ENCODE measurements at regions not wholly inside any gene's neighbourhood (a gene's known extent, or its start where the extent isn't known, plus 50 kb on each side); places are given as distances from the start of the nearest gene placed in this dataset.

DNA sequence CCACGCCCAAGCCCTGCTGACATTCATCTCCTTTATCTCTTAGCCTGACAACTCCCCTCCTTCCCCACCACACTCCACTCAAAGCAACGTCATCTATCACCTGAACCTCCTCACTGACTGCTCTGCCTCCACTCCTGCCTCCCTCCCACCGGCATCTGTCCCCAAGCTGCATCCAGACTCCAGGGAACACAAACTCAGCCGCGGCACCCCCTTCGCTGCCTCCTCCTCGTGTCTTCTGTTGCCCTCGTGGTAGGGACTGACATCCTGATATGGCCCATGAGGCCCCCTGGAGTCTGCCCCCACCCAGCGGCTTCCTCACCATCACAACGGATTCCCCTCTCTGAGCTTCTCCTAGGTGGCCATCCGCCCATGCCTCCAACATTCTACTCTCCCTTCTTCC lies 101.0 kb upstream of the TAS2R1 start:
- Histone ChIP-seq H3K79me2 (ENCODE audit: control insufficient read depth in 1 of 2, insufficient read depth in 2 of 2, low read length in 2 of 2) (no peaks in the 10 kb centered on the region), H3K4me1 (replicated peaks in 1 of 4; ENCODE audit: control insufficient read depth in 3 of 4, insufficient read depth in 4 of 4, low read length in 3 of 4) (peaks cover 0 to 3% (median 0%) of the 10 kb centered on the region in 4 experiments; a peak in 1 of 7 replicates), H3K56ac (replicated peaks; ENCODE audit: insufficient read length, low read depth, low read length) (no peak overlapping the region), H2BK5ac (ENCODE audit: low read depth, low read length) (no peak overlapping the region), H3K79me1 (ENCODE audit: low read depth, low read length) (no peaks in the 10 kb centered on the region), H3K14ac (ENCODE audit: insufficient read length) (no peak overlapping the region), H3K27ac (ENCODE audit: low read depth, low read length) (no peak overlapping the region), H3K4ac (replicated peaks; ENCODE audit: insufficient read length, low read depth, low read length) (no peak overlapping the region), H2AFZ (ENCODE audit: low read length) (no peak overlapping the region), H2BK20ac (ENCODE audit: low read length) (no peak overlapping the region), H3K23ac (ENCODE audit: insufficient read length) (no peak overlapping the region), H4K8ac (ENCODE audit: extremely low read depth, insufficient read depth, low read length) (no peak overlapping the region), H4K91ac (replicated peaks; ENCODE audit: insufficient read length, low read length) (no peak overlapping the region), H3K27me3 (replicated peaks in 1 of 4; ENCODE audit: control insufficient read depth in 3 of 4, extremely low read depth in 1 of 4, insufficient read depth in 3 of 4, low read length in 3 of 4) (no peaks in the 10 kb centered on the region), H3K4me3 (ENCODE audit: extremely low read depth in 1 of 4, insufficient read depth in 2 of 4, low read depth in 3 of 4, low read length in 4 of 4) (no peak overlapping the region), H3K23me2 (ENCODE audit: low read depth, low read length) (no peaks in the 10 kb centered on the region), H4K5ac (ENCODE audit: insufficient read length, low read depth, low read length) (no peak overlapping the region), H2BK12ac (ENCODE audit: low read depth, low read length) (no peak overlapping the region), H2BK120ac (replicated peaks; ENCODE audit: low read depth, low read length) (no peak overlapping the region), H3K9ac (replicated peaks in 1 of 4; ENCODE audit: extremely low read depth in 1 of 4, low read depth in 3 of 4, low read length in 3 of 4) (no peak overlapping the region), H4K20me1 (replicated peaks in 1 of 2; ENCODE audit: control insufficient read depth in 1 of 2, insufficient read depth in 2 of 2, low read length in 2 of 2) (no peaks in the 10 kb centered on the region), H3K4me2 (ENCODE audit: insufficient read depth in 1 of 2, low read depth in 2 of 2, low read length in 2 of 2) (no peak overlapping the region), H3K36me3 (ENCODE audit: control insufficient read depth in 2 of 4, insufficient read depth in 4 of 4, low read length in 3 of 4) (no peaks in the 10 kb centered on the region), H3K9me3 (ENCODE audit: insufficient read depth in 2 of 2, low read depth in 1 of 2, low read length in 1 of 2) (no peaks in the 10 kb centered on the region), H2BK15ac (ENCODE audit: low read length) (no peak overlapping the region), H2AK5ac (ENCODE audit: low read depth, low read length) (no peak overlapping the region), H3K18ac (ENCODE audit: extremely low read depth, low read length) (no peak overlapping the region)
- CTCF ChIA-PET (ENCODE audit: partially characterized antibody): no interaction called here
- FAIRE-seq (no peak), DNase-seq (ENCODE audit: low read depth in 1 of 2, low spot score in 2 of 2) (no peak)
- POLR2A ChIA-PET (ENCODE audit: partially characterized antibody): no interaction called here
- 89% methylated on average over 11 of the region's 11 CpGs; no CpG with 5 or more reads in 1 of the 2 experiments for WGBS, 2 experiments (ENCODE audit: extremely low coverage in 1 of 2, insufficient coverage in 1 of 2, insufficient read length in 1 of 2, insufficient replicate concordance in 2 of 2, low coverage in 1 of 2, low lambda C conversion rate in 2 of 2, missing lambda C conversion rate in 1 of 2)
- TF ChIP-seq EZH2 (IDR thresholded peaks at IDR 0.05; ENCODE audit: low read depth, low read length, severe bottlenecking) (no peak), RAD21 (IDR thresholded peaks at IDR 0.05 in 1 of 2, conservative IDR thresholded peaks at IDR 0.05 in 1 of 2; ENCODE audit: low read depth in 2 of 2, low read length in 2 of 2) (no peak), CTBP2 (IDR thresholded peaks at IDR 0.05; ENCODE audit: borderline replicate concordance, insufficient read depth, insufficient read length, low read length) (no peak), BACH1 (IDR thresholded peaks at IDR 0.05; ENCODE audit: low read length) (no peak), POLR2AphosphoS5 (IDR thresholded peaks at IDR 0.05; ENCODE audit: low read depth, low read length) (no peak), CHD2 (IDR thresholded peaks at IDR 0.05; ENCODE audit: low read length) (no peak)
- TF ChIP-seq, protein P1, sequence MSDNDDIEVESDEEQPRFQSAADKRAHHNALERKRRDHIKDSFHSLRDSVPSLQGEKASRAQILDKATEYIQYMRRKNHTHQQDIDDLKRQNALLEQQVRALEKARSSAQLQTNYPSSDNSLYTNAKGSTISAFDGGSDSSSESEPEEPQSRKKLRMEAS (IDR thresholded peaks at IDR 0.05): no peak
